Skeletal muscle satellite cell (primary cell): ENCODE measurements at regions not wholly inside any gene's neighbourhood (a gene's known extent, or its start where the extent isn't known, plus 50 kb on each side); places are given as distances from the start of the nearest gene placed in this dataset.

ENCODE experiments used
- H3K27me3 ChIP-seq: 2 replicates; pipeline ENCODE4 v1.7.0; 2013; ENCODE audit warnings: low read length; ENCODE audit not compliant: control insufficient read depth, insufficient read depth
- H3K36me3 ChIP-seq: 2 replicates; pipeline ENCODE4 v1.7.0; 2013; ENCODE audit warnings: mild to moderate bottlenecking, control low read depth, low read length; ENCODE audit not compliant: insufficient read depth
- H3K4me1 ChIP-seq: 2 replicates; pipeline ENCODE4 v1.7.0; 2013; ENCODE audit warnings: low read length; ENCODE audit not compliant: control insufficient read depth, insufficient read depth
- H3K4me2 ChIP-seq: 2 replicates; pipeline ENCODE4 v1.7.0; 2013; ENCODE audit warnings: mild to moderate bottlenecking, low read length
- H3K4me3 ChIP-seq: 2 replicates; pipeline ENCODE4 v1.7.0; 2013; ENCODE audit warnings: low read length
- H3K9ac ChIP-seq: 2 replicates; pipeline ENCODE4 v1.7.0; 2013; ENCODE audit warnings: mild to moderate bottlenecking, low read depth, low read length, moderate library complexity
- H3K9me3 ChIP-seq: replicated peaks from 2 replicates; pipeline ENCODE4 v1.7.0; 2013; ENCODE audit warnings: mild to moderate bottlenecking, control low read depth, low read length

- Histone ChIP-seq H3K36me3 (no peaks in the 10 kb centered on the region), H3K27me3 (no peaks in the 10 kb centered on the region), H3K4me1 (no peaks in the 10 kb centered on the region), H3K4me3 (no peak overlapping the region), H3K9ac (no peak overlapping the region), H3K4me2 (no peak overlapping the region), H3K9me3 (no peaks in the 10 kb centered on the region)
Measured at GRCh38 chr2:122886479-122887145, 1131.2 kb downstream of the TSN start.

- no peaks in the 10 kb centered on the region for H3K27me3 ChIP-seq
- peaks cover 2% of the 10 kb centered on the region for H3K9me3 ChIP-seq
- H3K4me3 ChIP-seq, result no peak overlapping the region
- no peak overlapping the region for H3K9ac ChIP-seq
- no peaks in the 10 kb centered on the region for H3K36me3 ChIP-seq
- H3K4me2 ChIP-seq, result no peak overlapping the region
- H3K4me1 ChIP-seq, result no peaks in the 10 kb centered on the region
Measured at GRCh38 chr2:122899614-122900013, 1125.5 kb upstream of the CNTNAP5 start.

- H3K36me3 ChIP-seq, result no peaks in the 10 kb centered on the region
- H3K4me3 ChIP-seq, result no peak overlapping the region
- H3K27me3 ChIP-seq, result no peaks in the 10 kb centered on the region
- H3K4me2 ChIP-seq, result no peak overlapping the region
- no peaks in the 10 kb centered on the region for H3K9me3 ChIP-seq
- H3K4me1 ChIP-seq, result no peaks in the 10 kb centered on the region
- H3K9ac ChIP-seq, result no peak overlapping the region
Measured at GRCh38 chr2:122905431-122905830, 1119.7 kb upstream of the CNTNAP5 start.

- no peak overlapping the region for H3K4me3 ChIP-seq
Measured at GRCh38 chr2:122908159-122908558, 1116.9 kb upstream of the CNTNAP5 start.

GRCh38 chr2:122927197-122927596 lies 1097.9 kb upstream of the CNTNAP5 start:
- no peak overlapping the region for H3K4me3 ChIP-seq
- H3K36me3 ChIP-seq, result no peaks in the 10 kb centered on the region
- no peaks in the 10 kb centered on the region for H3K4me1 ChIP-seq
- H3K4me2 ChIP-seq, result no peak overlapping the region
- H3K9me3 ChIP-seq, result peaks cover 13% of the 10 kb centered on the region
- H3K9ac ChIP-seq, result no peak overlapping the region
- no peaks in the 10 kb centered on the region for H3K27me3 ChIP-seq

More at GRCh38 chr2:122908159-122908558, 1116.9 kb upstream of the CNTNAP5 start:
- Histone ChIP-seq H3K36me3 (no peaks in the 10 kb centered on the region), H3K9ac (no peak overlapping the region), H3K9me3 (no peaks in the 10 kb centered on the region), H3K27me3 (no peaks in the 10 kb centered on the region), H3K4me2 (no peak overlapping the region), H3K4me1 (no peaks in the 10 kb centered on the region)

GRCh38 chr2:122927710-122928557 lies 1097.2 kb upstream of the CNTNAP5 start:
- no peaks in the 10 kb centered on the region for H3K27me3 ChIP-seq
- no peak overlapping the region for H3K4me2 ChIP-seq
- no peak overlapping the region for H3K9ac ChIP-seq
- no peaks in the 10 kb centered on the region for H3K36me3 ChIP-seq
- no peak overlapping the region for H3K4me3 ChIP-seq
- peaks cover 13% of the 10 kb centered on the region for H3K9me3 ChIP-seq
- H3K4me1 ChIP-seq, result no peaks in the 10 kb centered on the region

- H3K4me3 ChIP-seq, result no peak overlapping the region
- no peaks in the 10 kb centered on the region for H3K4me1 ChIP-seq
- H3K9ac ChIP-seq, result no peak overlapping the region
- peaks cover 11% of the 10 kb centered on the region for H3K9me3 ChIP-seq
- H3K36me3 ChIP-seq, result no peaks in the 10 kb centered on the region
- no peaks in the 10 kb centered on the region for H3K27me3 ChIP-seq
- H3K4me2 ChIP-seq, result no peak overlapping the region
Measured at GRCh38 chr2:122929347-122929746, 1095.7 kb upstream of the CNTNAP5 start.

GRCh38 chr2:122935506-122935905 lies 1089.6 kb upstream of the CNTNAP5 start:
- H3K4me1 ChIP-seq, result no peaks in the 10 kb centered on the region
- no peaks in the 10 kb centered on the region for H3K36me3 ChIP-seq
- no peak overlapping the region for H3K4me3 ChIP-seq
- H3K27me3 ChIP-seq, result no peaks in the 10 kb centered on the region
- H3K9ac ChIP-seq, result no peak overlapping the region
- no peak overlapping the region for H3K4me2 ChIP-seq
- H3K9me3 ChIP-seq, result peaks cover 3% of the 10 kb centered on the region

- no peaks in the 10 kb centered on the region for H3K27me3 ChIP-seq
- H3K9me3 ChIP-seq, result peaks cover 6% of the 10 kb centered on the region
- H3K4me1 ChIP-seq, result no peaks in the 10 kb centered on the region
- H3K4me2 ChIP-seq, result no peak overlapping the region
- no peaks in the 10 kb centered on the region for H3K36me3 ChIP-seq
- no peak overlapping the region for H3K4me3 ChIP-seq
- no peak overlapping the region for H3K9ac ChIP-seq
Measured at GRCh38 chr2:122939796-122940195, 1085.3 kb upstream of the CNTNAP5 start.

GRCh38 chr2:122949523-122949922 lies 1075.6 kb upstream of the CNTNAP5 start:
- no peak overlapping the region for H3K4me2 ChIP-seq
- no peaks in the 10 kb centered on the region for H3K9me3 ChIP-seq
- no peaks in the 10 kb centered on the region for H3K27me3 ChIP-seq
- H3K36me3 ChIP-seq, result no peaks in the 10 kb centered on the region
- H3K9ac ChIP-seq, result no peak overlapping the region
- H3K4me1 ChIP-seq, result no peaks in the 10 kb centered on the region
- H3K4me3 ChIP-seq, result no peak overlapping the region

GRCh38 chr2:122955776-122956175 lies 1069.3 kb upstream of the CNTNAP5 start:
- Histone ChIP-seq H3K9ac (no peak overlapping the region), H3K4me2 (no peak overlapping the region), H3K27me3 (no peaks in the 10 kb centered on the region), H3K9me3 (no peaks in the 10 kb centered on the region), H3K4me3 (no peak overlapping the region), H3K4me1 (no peaks in the 10 kb centered on the region), H3K36me3 (no peaks in the 10 kb centered on the region)
